ENCODE measurements at regions not wholly inside any gene's neighbourhood (a gene's known extent, or its start where the extent isn't known, plus 50 kb on each side); places are given as distances from the start of the nearest gene placed in this dataset.

- H2AFZ ChIP-seq (ENCODE audit: low read depth, low read length) = no peak overlapping the region
- DNase-seq (ENCODE audit: extremely low read depth in 1 of 4, low spot score in 3 of 4) (no peak), ATAC-seq (no peak), FAIRE-seq (no peak)
- POLR2A ChIA-PET = no interaction called here
- no peaks in the 10 kb centered on the region for H3K79me2 ChIP-seq (ENCODE audit: control insufficient read depth, insufficient read depth, low read length)
- WGBS (ENCODE audit: insufficient coverage, low coverage, missing lambda C conversion rate) = 8% methylated on average over 6 of the region's 7 CpGs
- TF ChIP-seq CSDE1 (IDR thresholded peaks at IDR 0.05) (no peak), RFX1 (IDR thresholded peaks at IDR 0.05) (no peak)
- no peaks in the 10 kb centered on the region for H3K36me3 ChIP-seq (ENCODE audit: control insufficient read depth, insufficient read depth, low read length)
- H3K4me1 ChIP-seq (replicated peaks in 1 of 2; ENCODE audit: control insufficient read depth in 2 of 2, insufficient read depth in 2 of 2, low read length in 2 of 2) = no peaks in the 10 kb centered on the region
- H4K20me1 ChIP-seq (replicated peaks; ENCODE audit: control insufficient read depth, insufficient read depth, low read length) = no peaks in the 10 kb centered on the region
- H3K27ac ChIP-seq (ENCODE audit: extremely low read depth, low read depth, low read length) = no peak overlapping the region
- H3K4me3 ChIP-seq = no peak overlapping the region
- CTCF ChIA-PET (ENCODE audit: low intra/inter-chr PET ratio) = no interaction called here
- H3K27me3 ChIP-seq (ENCODE audit: control insufficient read depth in 2 of 2, insufficient read depth in 2 of 2, low read length in 2 of 2) = no peaks in the 10 kb centered on the region; a peak in 3 of 5 replicates
- in situ Hi-C loops (cut with MboI) (loop anchor here (10.0 kb wide), 1 partner anchor 218 kb away; no protein-coding TSS in a partner anchor), intact Hi-C loops (cut with micrococcal nuclease) (loop anchor here (10.0 kb wide), 1 partner anchor 292 kb away; no protein-coding TSS in a partner anchor)
- H3K9me3 ChIP-seq (replicated peaks; ENCODE audit: control insufficient read depth, insufficient read depth, low read depth, low read length) = no peaks in the 10 kb centered on the region
- H3K4me2 ChIP-seq (ENCODE audit: insufficient read depth, low read length) = no peak overlapping the region
- no peak overlapping the region for H3K9ac ChIP-seq (ENCODE audit: insufficient read depth in 1 of 2, low read depth in 2 of 2, low read length in 2 of 2)
- no peaks in the 10 kb centered on the region for H3K9me1 ChIP-seq (ENCODE audit: control insufficient read depth, insufficient read depth, low read length)
- BruUV-seq (replicated peaks) = no TSS peak
Measured at GRCh38 chr13:23022704-23023103, 158.1 kb upstream of the SGCG start.

GRCh38 chr13:23025864-23026608, 154.7 kb upstream of the SGCG start:
- ChIA-PET POLR2A (interaction anchor here (0.5 to 0.6 kb wide), 2 partner anchors 44 to 62 kb away, joined by 3 to 4 read pairs; no protein-coding TSS in a partner anchor), CTCF (ENCODE audit: low intra/inter-chr PET ratio) (no interaction called here)
- no TSS peak for BruUV-seq (replicated peaks)
- no peak for FAIRE-seq
- intact Hi-C loops (cut with micrococcal nuclease) (loop anchor here (10.0 kb wide), 1 partner anchor 289 kb away; no protein-coding TSS in a partner anchor), in situ Hi-C loops (cut with MboI) (loop anchor here (10.0 kb wide), 1 partner anchor 221 kb away; no protein-coding TSS in a partner anchor)
- no peak overlapping the region for H3K9ac ChIP-seq (ENCODE audit: insufficient read depth in 1 of 2, low read depth in 2 of 2, low read length in 2 of 2)
- H3K36me3 ChIP-seq (ENCODE audit: control insufficient read depth, insufficient read depth, low read length) = no peaks in the 10 kb centered on the region
- no peaks in the 10 kb centered on the region for H4K20me1 ChIP-seq (replicated peaks; ENCODE audit: control insufficient read depth, insufficient read depth, low read length)
- 5% methylated on average over 5 of the region's 5 CpGs for WGBS (ENCODE audit: insufficient coverage, low coverage, missing lambda C conversion rate)
- no peaks in the 10 kb centered on the region for H3K79me2 ChIP-seq (ENCODE audit: control insufficient read depth, insufficient read depth, low read length)
- H3K9me1 ChIP-seq (ENCODE audit: control insufficient read depth, insufficient read depth, low read length) = no peaks in the 10 kb centered on the region
- H3K4me1 ChIP-seq (replicated peaks in 1 of 2; ENCODE audit: control insufficient read depth in 2 of 2, insufficient read depth in 2 of 2, low read length in 2 of 2) = no peaks in the 10 kb centered on the region
- ATAC-seq = 0 out of 3 replicates have a peak, but pooled peaks have one; percentile 27
- H3K4me2 ChIP-seq (ENCODE audit: insufficient read depth, low read length) = no peak overlapping the region
- peak in 1 of 4 experiments; percentile 22 for DNase-seq (ENCODE audit: extremely low read depth in 1 of 4, low spot score in 3 of 4)
- no peak overlapping the region for H2AFZ ChIP-seq (ENCODE audit: low read depth, low read length)
- H3K9me3 ChIP-seq (replicated peaks; ENCODE audit: control insufficient read depth, insufficient read depth, low read depth, low read length) = no peaks in the 10 kb centered on the region
- no peaks in the 10 kb centered on the region; a peak in 1 of 5 replicates for H3K27me3 ChIP-seq (ENCODE audit: control insufficient read depth in 2 of 2, insufficient read depth in 2 of 2, low read length in 2 of 2)
- no peak overlapping the region for H3K27ac ChIP-seq (ENCODE audit: extremely low read depth, low read depth, low read length)
- no peak overlapping the region for H3K4me3 ChIP-seq
- TF ChIP-seq ZSCAN32 (CRISPR knock-in tag; IDR thresholded peaks at IDR 0.05) (no peak), HSF4 (CRISPR knock-in tag; IDR thresholded peaks at IDR 0.05; ENCODE audit: borderline replicate concordance) (no peak), PHB2 (IDR thresholded peaks at IDR 0.05; ENCODE audit: low read depth) (no peak), TEAD4 (IDR thresholded peaks at IDR 0.05; ENCODE audit: low read length) (no peak), TEAD4 (CRISPR knock-in tag; IDR thresholded peaks at IDR 0.05; ENCODE audit: borderline replicate concordance) (no peak), ZNF165 (CRISPR knock-in tag; IDR thresholded peaks at IDR 0.05; ENCODE audit: borderline replicate concordance) (no peak), TCF7 (IDR thresholded peaks at IDR 0.05; ENCODE audit: borderline replicate concordance) (no peak), L3MBTL2 (IDR thresholded peaks at IDR 0.05) (0 out of 2 replicates have a peak, but pooled peaks have one; percentile 29), ATF7 (IDR thresholded peaks at IDR 0.05) (peak; percentile 16; the same call in 1 of the 2 replicates), MYC (IDR thresholded peaks at IDR 0.05; ENCODE audit: low read depth, low read length) (no peak), MYC (CRISPR knock-in tag; IDR thresholded peaks at IDR 0.05; ENCODE audit: borderline replicate concordance, low read depth) (no peak), ATF6 (CRISPR knock-in tag; IDR thresholded peaks at IDR 0.05) (no peak), CHD2 (IDR thresholded peaks at IDR 0.05; ENCODE audit: low read depth, low read length) (peak; percentile 54; the same call in 1 of the 2 replicates)
